Gastrocnemius medialis (tissue), 4 donors: ENCODE measurements at regions not wholly inside any gene's neighbourhood (a gene's known extent, or its start where the extent isn't known, plus 50 kb on each side); places are given as distances from the start of the nearest gene placed in this dataset.

Experiments used
- CTCF ChIP-seq, 5 experiments: fragments of 450-650 bp in 3 of 5; fragments of 200-600 bp in 2 of 5; sonication (generic) in 2 of 5; IDR thresholded peaks in 4 of 5; conservative IDR thresholded peaks in 1 of 5; 1 replicate in 4 of 5; 2 replicates in 1 of 5; pipeline ENCODE4 v1.5.1; 2016 to 2019; ENCODE audit warnings: antibody characterized with exemption in 5 of 5, mild to moderate bottlenecking in 3 of 5, moderate library complexity in 3 of 5
- POLR2A ChIP-seq, 2 donors: fragments of 450-650 bp; IDR thresholded peaks; one replicate each; pipeline ENCODE4 v1.6.1; 2017; ENCODE audit warnings: antibody characterized with exemption in 2 of 2, mild to moderate bottlenecking in 2 of 2, moderate library complexity in 2 of 2

- TF ChIP-seq POLR2A (IDR thresholded peaks at IDR 0.05) (no peak), CTCF (IDR thresholded peaks at IDR 0.05 in 4 of 5, conservative IDR thresholded peaks at IDR 0.05 in 1 of 5) (no peak)
Observed at GRCh38 chr18:27785815-27786471, 391.0 kb downstream of the CDH2 start.
